GM18873 (cell line): ENCODE measurements at regions not wholly inside any gene's neighbourhood (a gene's known extent, or its start where the extent isn't known, plus 50 kb on each side); places are given as distances from the start of the nearest gene placed in this dataset.
"Not testable (repeated sequence)": the region's sequence is repeated elsewhere in the genome, so short reads cannot be mapped to it uniquely, and the experiment has no call there.

Experiments
- ATAC-seq: cut with Tn5 transposase; IDR thresholded peaks from one replicate; pipeline ENCODE4 v1.9.1; 2021; ENCODE audit warnings: mild to moderate bottlenecking, moderate library complexity, moderate number of reproducible peaks; ENCODE audit not compliant: unreplicated experiment, low FRiP score

GRCh38 chr9:82736701-82737100 lies 326.2 kb downstream of the RASEF start:
- ATAC-seq: no peak

DNA sequence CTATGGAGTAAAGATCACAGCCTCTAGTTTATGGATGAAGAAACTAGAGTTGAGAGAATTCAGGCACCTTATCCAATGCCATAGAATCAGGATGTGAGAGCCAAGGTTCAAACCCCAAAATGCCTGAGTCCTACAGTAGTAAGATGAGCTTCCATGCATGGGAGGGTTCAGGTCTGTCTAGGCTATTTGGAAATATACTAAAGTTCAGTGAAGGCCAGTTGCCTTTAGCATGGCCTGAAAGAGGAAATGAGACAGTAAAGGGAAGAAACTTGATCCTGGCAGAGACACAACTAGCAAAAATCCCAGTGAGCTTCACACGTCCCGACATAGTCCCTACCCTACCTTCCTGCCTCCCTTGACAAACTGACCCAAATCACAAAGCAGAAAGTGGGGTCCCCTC lies 317.0 kb downstream of the RASEF start:
- ATAC-seq: no peak

GRCh38 chr9:82750411-82750913 lies 312.5 kb downstream of the RASEF start:
- no peak for ATAC-seq

- ATAC-seq: no peak
Measured at GRCh38 chr9:82757924-82758323, 305.0 kb downstream of the RASEF start.

- ATAC-seq: no peak
Measured at GRCh38 chr9:82761027-82761426, 301.9 kb downstream of the RASEF start.

DNA sequence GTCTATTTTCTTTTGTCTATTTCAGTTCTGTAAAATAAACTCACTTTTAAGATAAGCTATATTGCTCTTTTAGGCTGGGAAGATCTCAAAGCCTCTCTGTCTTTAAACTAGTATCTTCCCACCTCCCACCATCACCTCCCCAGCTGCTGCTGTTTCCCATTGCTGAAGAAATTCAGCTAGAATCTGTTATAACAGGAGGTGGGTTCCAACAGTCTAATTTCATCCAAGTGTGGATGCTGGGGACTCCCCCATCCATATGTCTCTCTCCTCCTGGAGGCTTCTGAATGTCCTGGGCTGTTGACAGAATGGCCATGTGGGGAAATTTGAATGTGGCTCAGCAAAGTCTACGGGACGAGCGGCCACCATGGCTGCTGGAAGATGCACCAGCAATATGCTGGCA lies 301.0 kb downstream of the RASEF start:
- ATAC-seq: no peak

DNA sequence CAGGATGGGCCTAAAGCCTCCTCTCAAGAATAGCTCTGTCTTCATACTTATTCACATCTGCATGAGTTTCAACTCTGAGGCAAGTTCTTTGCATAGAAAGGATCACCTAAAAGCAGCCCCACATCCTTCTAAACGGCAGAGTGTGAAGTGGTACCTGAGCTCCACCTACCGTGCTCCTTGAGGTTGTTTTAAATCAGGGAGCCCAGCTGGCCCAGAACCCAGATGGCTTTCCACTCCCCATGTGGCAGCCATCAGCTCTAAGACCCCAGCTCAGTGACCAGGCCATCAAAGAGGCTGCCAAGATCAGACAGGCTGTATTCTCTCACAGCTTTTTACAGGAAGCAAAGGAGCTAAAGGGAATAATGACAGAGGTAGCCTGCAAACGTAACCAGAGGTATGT lies 299.3 kb downstream of the RASEF start:
- no peak for ATAC-seq

GRCh38 chr9:82764061-82764668 lies 298.8 kb downstream of the RASEF start:
- ATAC-seq: no peak

GRCh38 chr9:82774707-82775231 lies 288.2 kb downstream of the RASEF start:
- ATAC-seq: not testable (repeated sequence)

- no peak for ATAC-seq
Measured at GRCh38 chr9:82776508-82776907, 286.4 kb downstream of the RASEF start.

- ATAC-seq: no peak
Measured at GRCh38 chr9:82777366-82777765, 285.6 kb downstream of the RASEF start.

DNA sequence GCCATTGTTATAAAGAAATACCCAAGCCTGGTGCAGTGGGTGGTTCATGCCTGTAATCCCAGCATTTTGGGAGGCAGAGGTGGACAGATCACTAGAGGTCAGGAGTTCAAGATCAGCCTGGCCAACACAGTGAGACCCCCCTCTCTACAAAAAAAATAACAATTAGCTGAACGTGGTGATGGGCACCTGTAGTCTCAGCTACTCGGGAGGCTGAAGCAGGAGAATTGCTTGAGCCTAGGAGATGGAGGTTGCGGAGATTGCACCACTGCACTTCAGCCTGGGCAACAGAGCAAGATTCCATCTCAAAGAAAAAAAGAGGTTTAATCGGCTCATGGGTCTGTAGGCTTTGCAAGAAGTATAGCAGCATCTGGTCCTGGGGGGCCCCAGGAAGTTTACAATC lies 284.0 kb downstream of the RASEF start:
- ATAC-seq: not testable (repeated sequence)

DNA sequence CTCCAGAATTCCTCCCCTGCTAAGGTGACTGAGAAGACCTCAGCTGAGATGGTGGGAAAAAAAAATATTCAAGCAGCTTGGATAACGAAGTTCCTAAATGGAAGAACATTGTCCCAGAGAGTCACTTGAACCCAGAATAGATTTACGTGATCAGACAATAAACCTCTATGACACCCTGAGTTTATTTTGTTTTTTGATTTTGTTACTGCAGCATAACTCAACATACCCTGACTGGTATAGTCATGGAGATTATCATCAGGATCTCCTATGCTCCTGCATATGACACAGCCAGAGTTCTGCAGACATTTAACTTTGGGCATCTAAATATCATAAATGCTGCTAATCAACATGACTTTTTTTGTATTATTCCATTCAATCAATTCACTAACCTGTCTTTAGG lies 282.9 kb downstream of the RASEF start:
- ATAC-seq: no peak

GRCh38 chr9:82781921-82782392 lies 281.0 kb downstream of the RASEF start:
- ATAC-seq: no peak

- ATAC-seq: no peak
Measured at GRCh38 chr9:82783045-82783444, 279.9 kb downstream of the RASEF start.

GRCh38 chr9:82784589-82784988 lies 278.4 kb downstream of the RASEF start:
- no peak for ATAC-seq

- ATAC-seq: no peak
Measured at GRCh38 chr9:82789155-82789824, 273.7 kb downstream of the RASEF start.

GRCh38 chr9:82790875-82791274 lies 272.1 kb downstream of the RASEF start:
- ATAC-seq: no peak

- ATAC-seq: no peak
Measured at GRCh38 chr9:82791692-82792091, 271.2 kb downstream of the RASEF start.

DNA sequence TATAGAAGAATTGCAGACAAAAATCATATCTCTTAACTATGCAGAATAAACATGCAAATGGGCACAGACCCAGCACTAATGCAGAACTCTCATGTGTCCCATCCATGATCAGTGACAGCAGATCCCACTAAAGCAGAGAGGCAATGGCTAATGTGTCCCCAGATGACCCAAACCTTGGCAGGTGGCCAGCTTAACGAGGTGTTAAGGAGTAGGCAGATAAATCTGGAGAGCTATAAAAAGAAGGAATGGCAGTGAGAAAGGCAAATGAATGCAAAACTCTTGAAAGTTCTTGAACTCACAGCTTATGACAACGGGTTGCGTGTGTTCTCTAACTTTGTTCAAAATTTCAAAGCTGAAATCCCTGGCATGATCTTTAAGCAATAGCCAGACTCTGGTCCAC lies 265.4 kb downstream of the RASEF start:
- ATAC-seq: no peak

GRCh38 chr9:82799286-82799685 lies 263.7 kb downstream of the RASEF start:
- ATAC-seq: no peak

GRCh38 chr9:82805027-82805426 lies 257.9 kb downstream of the RASEF start:
- ATAC-seq: no peak
